ENCODE measurements at regions not wholly inside any gene's neighbourhood (a gene's known extent, or its start where the extent isn't known, plus 50 kb on each side); places are given as distances from the start of the nearest gene placed in this dataset.

- peaks cover 0 to 3% (median 0%) of the 10 kb centered on the region in 7 donors for H3K9me3 Mint-ChIP-seq
- no peaks in the 10 kb centered on the region for H4K20me1 ChIP-seq (ENCODE audit: insufficient read depth, low read length)
- H3K4me3 Mint-ChIP-seq = no peak overlapping the region
- no peak overlapping the region for H3K4me2 ChIP-seq (replicated peaks; ENCODE audit: extremely low read depth, low read length, poor library complexity, severe bottlenecking)
- no peaks in the 10 kb centered on the region for H3K4me1 Mint-ChIP-seq
- H3K79me2 ChIP-seq (ENCODE audit: insufficient read depth, low read length) = no peaks in the 10 kb centered on the region
- no peak overlapping the region for H3K27ac ChIP-seq (ENCODE audit: low read depth in 1 of 2, low read length in 2 of 2)
- no peaks in the 10 kb centered on the region for H3K27me3 ChIP-seq (ENCODE audit: control insufficient read depth in 2 of 2, insufficient read depth in 2 of 2, low read length in 2 of 2)
- H3K36me3 Mint-ChIP-seq = no peaks in the 10 kb centered on the region
- no peaks in the 10 kb centered on the region for H3K27me3 Mint-ChIP-seq (ENCODE audit: low read depth in 3 of 3)
- TF ChIP-seq CTCF (IDR thresholded peaks at IDR 0.05) = no peak
- H3K9me3 ChIP-seq (replicated peaks in 1 of 2; ENCODE audit: control insufficient read depth in 1 of 2, insufficient read depth in 1 of 2, low read length in 2 of 2) = no peaks in the 10 kb centered on the region
- no peak for DNase-seq
- no peak overlapping the region for H2AFZ ChIP-seq (ENCODE audit: insufficient read depth, low read depth, low read length, poor library complexity, severe bottlenecking)
- H3K4me1 ChIP-seq (ENCODE audit: control insufficient read depth in 1 of 2, insufficient read depth in 2 of 2, low read length in 2 of 2) = no peaks in the 10 kb centered on the region
- no peak overlapping the region for H3K4me3 ChIP-seq (replicated peaks in 1 of 3; ENCODE audit: low read depth in 2 of 3, low read length in 3 of 3)
- intact Hi-C loops (cut with micrococcal nuclease) = no loop called here
- no CpG with 5 or more reads among the region's 3 CpGs for WGBS (ENCODE audit: insufficient coverage)
- no peaks in the 10 kb centered on the region for H3K36me3 ChIP-seq (replicated peaks in 1 of 2; ENCODE audit: control insufficient read depth in 1 of 2, insufficient read depth in 2 of 2, low read length in 2 of 2)
- H3K27ac Mint-ChIP-seq = no peak overlapping the region
- H3K9ac ChIP-seq (ENCODE audit: insufficient read depth, low read length, poor library complexity, severe bottlenecking) = no peak overlapping the region
These were observed 470.6 kb upstream of the BCHE start for GRCh38 chr3:166307756-166308350.

GRCh38 chr3:166304584-166304983, 467.4 kb upstream of the BCHE start:
- H3K9me3 Mint-ChIP-seq = peaks cover 0 to 3% (median 0%) of the 10 kb centered on the region in 7 donors
- no peaks in the 10 kb centered on the region for H3K4me1 Mint-ChIP-seq
- no peaks in the 10 kb centered on the region for H3K36me3 Mint-ChIP-seq
- TF ChIP-seq CTCF (IDR thresholded peaks at IDR 0.05) = no peak
- no peaks in the 10 kb centered on the region for H3K79me2 ChIP-seq (ENCODE audit: insufficient read depth, low read length)
- H3K27me3 ChIP-seq (ENCODE audit: control insufficient read depth in 2 of 2, insufficient read depth in 2 of 2, low read length in 2 of 2) = no peaks in the 10 kb centered on the region
- WGBS (ENCODE audit: insufficient coverage) = no CpG with 5 or more reads among the region's 4 CpGs
- H3K4me2 ChIP-seq (replicated peaks; ENCODE audit: extremely low read depth, low read length, poor library complexity, severe bottlenecking) = no peak overlapping the region
- H3K9me3 ChIP-seq (replicated peaks in 1 of 2; ENCODE audit: control insufficient read depth in 1 of 2, insufficient read depth in 1 of 2, low read length in 2 of 2) = no peaks in the 10 kb centered on the region
- intact Hi-C loops (cut with micrococcal nuclease) = no loop called here
- no peak overlapping the region for H2AFZ ChIP-seq (ENCODE audit: insufficient read depth, low read depth, low read length, poor library complexity, severe bottlenecking)
- H3K36me3 ChIP-seq (replicated peaks in 1 of 2; ENCODE audit: control insufficient read depth in 1 of 2, insufficient read depth in 2 of 2, low read length in 2 of 2) = no peaks in the 10 kb centered on the region
- no peak overlapping the region for H3K4me3 Mint-ChIP-seq
- no peak overlapping the region for H3K9ac ChIP-seq (ENCODE audit: insufficient read depth, low read length, poor library complexity, severe bottlenecking)
- H3K27ac Mint-ChIP-seq = no peak overlapping the region
- no peak overlapping the region for H3K4me3 ChIP-seq (replicated peaks in 1 of 3; ENCODE audit: low read depth in 2 of 3, low read length in 3 of 3)
- DNase-seq = no peak
- H4K20me1 ChIP-seq (ENCODE audit: insufficient read depth, low read length) = no peaks in the 10 kb centered on the region
- no peaks in the 10 kb centered on the region for H3K27me3 Mint-ChIP-seq (ENCODE audit: low read depth in 3 of 3)
- H3K27ac ChIP-seq (ENCODE audit: low read depth in 1 of 2, low read length in 2 of 2) = no peak overlapping the region
- no peaks in the 10 kb centered on the region for H3K4me1 ChIP-seq (ENCODE audit: control insufficient read depth in 1 of 2, insufficient read depth in 2 of 2, low read length in 2 of 2)

All from CD14-positive monocyte (primary cell).